OCI-LY3 (cell line): ENCODE measurements at regions not wholly inside any gene's neighbourhood (a gene's known extent, or its start where the extent isn't known, plus 50 kb on each side); places are given as distances from the start of the nearest gene placed in this dataset.

Experiments
- H2AFZ ChIP-seq: fragments of 200-600, 300-600 bp; shearing (Covaris generic); 2 replicates; pipeline ENCODE4 v1.6.0; 2014; ENCODE audit warnings: antibody characterized with exemption, low read depth, low read length
- H3K27ac ChIP-seq: fragments of 200-600, 300-600 bp; sonication (generic); 2 replicates; pipeline ENCODE4 v1.5.1; 2014; ENCODE audit warnings: mild to moderate bottlenecking, low read length, moderate library complexity, mixed read lengths
- H3K27me3 ChIP-seq: fragments of 200-600, 300-600 bp; sonication (generic); 2 replicates; pipeline ENCODE4 v1.6.1; 2014; ENCODE audit warnings: low read depth, low read length, mixed read lengths
- H3K36me3 ChIP-seq: fragments of 200-600, 300-600 bp; sonication (generic); replicated peaks from 2 replicates; pipeline ENCODE3; 2014; ENCODE audit warnings: low read depth, low read length, mixed read lengths
- H3K4me1 ChIP-seq: fragments of 300-600, 200-600 bp; sonication (generic); 2 replicates; pipeline ENCODE4 v1.6.1; 2014; ENCODE audit warnings: low read length, mixed read lengths
- H3K4me2 ChIP-seq: fragments of 200-600, 300-600 bp; sonication (generic); 2 replicates; pipeline ENCODE4 v1.6.1; 2014; ENCODE audit warnings: low read length, mixed read lengths
- H3K4me3 ChIP-seq: fragments of 300-600, 200-600 bp; sonication (generic); 2 replicates; pipeline ENCODE4 v1.5.1; 2014; ENCODE audit warnings: antibody characterized with exemption, mild to moderate bottlenecking, low read length, moderate library complexity
- H3K79me2 ChIP-seq: fragments of 300-600, 200-600 bp; shearing (Covaris generic); 2 replicates; pipeline ENCODE4 v1.6.1; 2014; ENCODE audit warnings: mild to moderate bottlenecking, low read length, mixed read lengths
- H3K9ac ChIP-seq: fragments of 300-600, 200-600 bp; shearing (Covaris generic); 2 replicates; pipeline ENCODE4 v1.6.0; 2014; ENCODE audit warnings: mild to moderate bottlenecking, low read length, moderate library complexity
- H3K9me3 ChIP-seq: fragments of 200-600, 300-600 bp; shearing (Covaris generic); 2 replicates; pipeline ENCODE4 v1.6.1; 2014; ENCODE audit warnings: low read length, mixed read lengths; ENCODE audit not compliant: insufficient read depth
- H4K20me1 ChIP-seq: fragments of 200-600, 300-600 bp; sonication (generic); 2 replicates; pipeline ENCODE4 v1.6.1; 2016; ENCODE audit warnings: low read length, mixed read lengths; ENCODE audit not compliant: insufficient read depth
- EZH2phosphoT487 ChIP-seq: fragments of 200-600 bp; shearing (Covaris generic); IDR thresholded peaks from 2 replicates; pipeline ENCODE4 v1.6.1; 2018; ENCODE audit warnings: antibody characterized with exemption, mixed run types, low read depth
- TF ChIP-seq, protein P1 (sequence below): fragments of 200-600, 300-600 bp; sonication (generic); IDR thresholded peaks from 2 replicates; pipeline ENCODE4 v1.5.1; 2014; ENCODE audit warnings: antibody characterized with exemption, low read length, low read depth

- TF ChIP-seq, protein P1, sequence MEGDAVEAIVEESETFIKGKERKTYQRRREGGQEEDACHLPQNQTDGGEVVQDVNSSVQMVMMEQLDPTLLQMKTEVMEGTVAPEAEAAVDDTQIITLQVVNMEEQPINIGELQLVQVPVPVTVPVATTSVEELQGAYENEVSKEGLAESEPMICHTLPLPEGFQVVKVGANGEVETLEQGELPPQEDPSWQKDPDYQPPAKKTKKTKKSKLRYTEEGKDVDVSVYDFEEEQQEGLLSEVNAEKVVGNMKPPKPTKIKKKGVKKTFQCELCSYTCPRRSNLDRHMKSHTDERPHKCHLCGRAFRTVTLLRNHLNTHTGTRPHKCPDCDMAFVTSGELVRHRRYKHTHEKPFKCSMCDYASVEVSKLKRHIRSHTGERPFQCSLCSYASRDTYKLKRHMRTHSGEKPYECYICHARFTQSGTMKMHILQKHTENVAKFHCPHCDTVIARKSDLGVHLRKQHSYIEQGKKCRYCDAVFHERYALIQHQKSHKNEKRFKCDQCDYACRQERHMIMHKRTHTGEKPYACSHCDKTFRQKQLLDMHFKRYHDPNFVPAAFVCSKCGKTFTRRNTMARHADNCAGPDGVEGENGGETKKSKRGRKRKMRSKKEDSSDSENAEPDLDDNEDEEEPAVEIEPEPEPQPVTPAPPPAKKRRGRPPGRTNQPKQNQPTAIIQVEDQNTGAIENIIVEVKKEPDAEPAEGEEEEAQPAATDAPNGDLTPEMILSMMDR = no peak
- no peak for TF ChIP-seq EZH2phosphoT487
- no peaks in the 10 kb centered on the region for H3K9me3 ChIP-seq
- H3K79me2 ChIP-seq = no peaks in the 10 kb centered on the region
- H4K20me1 ChIP-seq = no peaks in the 10 kb centered on the region
- H2AFZ ChIP-seq = no peak overlapping the region
- H3K4me2 ChIP-seq = no peak overlapping the region
- H3K4me3 ChIP-seq = no peak overlapping the region
- no peaks in the 10 kb centered on the region for H3K27me3 ChIP-seq
- H3K27ac ChIP-seq = no peak overlapping the region
- H3K9ac ChIP-seq = no peak overlapping the region
- H3K36me3 ChIP-seq = no peaks in the 10 kb centered on the region
- peaks cover 3% of the 10 kb centered on the region; the same call in 1 of the 2 replicates for H3K4me1 ChIP-seq
Observed at GRCh38 chr6:137560184-137560563, 66.0 kb upstream of the OLIG3 start.

DNA sequence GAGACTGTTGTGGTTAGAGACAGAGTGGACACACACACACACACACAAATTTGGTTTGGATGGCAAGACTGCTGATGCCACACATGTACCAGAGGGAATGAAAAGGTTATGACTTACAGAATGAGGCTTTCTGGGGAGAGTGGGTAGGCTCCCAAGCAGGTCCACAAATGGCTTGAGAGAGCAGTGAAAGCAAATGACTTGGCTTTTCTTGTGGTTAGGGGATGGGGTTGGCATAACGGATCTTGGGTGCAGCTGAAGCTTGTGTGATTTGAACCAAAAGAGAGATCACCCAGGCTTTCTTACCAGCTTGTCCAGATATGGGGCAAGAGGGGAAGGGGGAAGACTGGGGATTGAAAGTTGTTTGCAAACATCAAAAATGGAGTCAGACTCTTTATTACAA lies 73.9 kb upstream of the OLIG3 start:
- Histone ChIP-seq H3K36me3 (no peaks in the 10 kb centered on the region), H3K27me3 (0 out of 2 replicates have a peak, but pooled peaks cover 3% of the 10 kb centered on the region), H3K4me3 (no peak overlapping the region), H3K9me3 (no peaks in the 10 kb centered on the region), H3K27ac (no peak overlapping the region), H2AFZ (no peak overlapping the region), H3K4me2 (no peak overlapping the region), H3K4me1 (no peaks in the 10 kb centered on the region), H4K20me1 (no peaks in the 10 kb centered on the region), H3K79me2 (no peaks in the 10 kb centered on the region), H3K9ac (no peak overlapping the region)
- no peak for TF ChIP-seq EZH2phosphoT487
- TF ChIP-seq, protein P1 = no peak

GRCh38 chr6:137570393-137570792 lies 76.2 kb upstream of the OLIG3 start:
- H3K4me2 ChIP-seq = no peak overlapping the region
- no peak overlapping the region for H2AFZ ChIP-seq
- peaks cover 6% of the 10 kb centered on the region; the same call in 1 of the 2 replicates for H3K27me3 ChIP-seq
- H3K27ac ChIP-seq = no peak overlapping the region
- no peaks in the 10 kb centered on the region for H3K79me2 ChIP-seq
- no peak overlapping the region for H3K4me3 ChIP-seq
- no peaks in the 10 kb centered on the region for H3K9me3 ChIP-seq
- no peak overlapping the region for H3K9ac ChIP-seq
- no peaks in the 10 kb centered on the region for H4K20me1 ChIP-seq
- no peaks in the 10 kb centered on the region for H3K36me3 ChIP-seq
- TF ChIP-seq, protein P1 = no peak
- no peak for TF ChIP-seq EZH2phosphoT487
- H3K4me1 ChIP-seq = no peaks in the 10 kb centered on the region

DNA sequence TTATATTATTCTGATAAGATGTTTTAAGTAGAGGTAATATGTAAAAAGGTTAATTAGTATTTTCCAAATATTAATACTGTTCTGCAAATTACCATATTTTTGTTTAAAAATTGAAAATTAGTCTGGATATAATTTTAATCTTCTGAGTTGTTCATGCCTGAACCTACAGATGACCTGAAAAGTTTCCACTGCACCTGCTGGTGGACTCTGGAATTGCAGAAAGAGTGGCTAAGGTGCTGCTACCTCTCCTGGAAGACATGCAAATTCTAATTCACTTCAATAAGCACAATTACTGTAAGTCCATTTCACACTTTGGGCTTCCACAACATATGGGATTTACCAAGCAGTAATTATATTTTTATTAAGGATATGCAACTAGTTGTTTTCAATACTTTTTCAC lies 77.7 kb upstream of the OLIG3 start:
- Histone ChIP-seq H3K27ac (no peak overlapping the region), H3K36me3 (no peaks in the 10 kb centered on the region), H3K4me2 (no peak overlapping the region)

More for the DNA sequence above, 77.7 kb upstream of the OLIG3 start:
- Histone ChIP-seq H3K27me3 (peaks cover 6% of the 10 kb centered on the region; the same call in 1 of the 2 replicates), H3K9ac (no peak overlapping the region), H3K4me1 (no peaks in the 10 kb centered on the region), H3K9me3 (no peaks in the 10 kb centered on the region), H4K20me1 (no peaks in the 10 kb centered on the region), H2AFZ (no peak overlapping the region), H3K4me3 (no peak overlapping the region), H3K79me2 (no peaks in the 10 kb centered on the region)
- no peak for TF ChIP-seq EZH2phosphoT487
- TF ChIP-seq, protein P1 = peak; percentile 48
